Neural progenitor cell (in vitro differentiated cells): ENCODE measurements at regions not wholly inside any gene's neighbourhood (a gene's known extent, or its start where the extent isn't known, plus 50 kb on each side); places are given as distances from the start of the nearest gene placed in this dataset.

Source experiments
- DNase-seq: peaks from one replicate; pipeline ENCODE4 v3.0.0-alpha.2; 2016; ENCODE audit warnings: low spot score
- H2AFZ ChIP-seq: fragments of 200-600 bp; sonication (generic); replicated peaks from 2 replicates; pipeline ENCODE4 v1.6.1; 2016; ENCODE audit warnings: antibody characterized with exemption
- H3F3A ChIP-seq: fragments of 200-600 bp; sonication (generic); 2 replicates; pipeline ENCODE4 v1.6.1; 2016; ENCODE audit warnings: antibody characterized with exemption, low read depth
- H3K27ac ChIP-seq: fragments of 200-600 bp; sonication (generic); 2 replicates; pipeline ENCODE4 v1.5.1; 2016; ENCODE audit warnings: mild to moderate bottlenecking
- H3K27me3 ChIP-seq: fragments of 200-600 bp; sonication (generic); 2 replicates; pipeline ENCODE4 v1.6.1; 2016; ENCODE audit warnings: mild to moderate bottlenecking, moderate library complexity
- H3K36me3 ChIP-seq: fragments of 200-600 bp; sonication (generic); 2 replicates; pipeline ENCODE4 v1.5.1; 2016
- H3K4me1 ChIP-seq: fragments of 200-600 bp; sonication (generic); 2 replicates; pipeline ENCODE4 v1.6.1; 2016; ENCODE audit warnings: mixed run types
- H3K4me2 ChIP-seq: fragments of 200-600 bp; sonication (generic); 2 replicates; pipeline ENCODE4 v1.6.1; 2016
- H3K4me3 ChIP-seq: fragments of 200-600 bp; sonication (generic); 2 replicates; pipeline ENCODE4 v1.5.1; 2016
- H3K79me2 ChIP-seq: fragments of 200-600 bp; sonication (generic); 2 replicates; pipeline ENCODE4 v1.6.1; 2016; ENCODE audit warnings: low read depth
- H3K9ac ChIP-seq: fragments of 200-600 bp; sonication (generic); 2 replicates; pipeline ENCODE4 v1.6.1; 2016
- H3K9me3 ChIP-seq: fragments of 200-600 bp; sonication (generic); 2 replicates; pipeline ENCODE4 v1.5.1; 2016; ENCODE audit warnings: low read depth
- H4K20me1 ChIP-seq: fragments of 200-600 bp; sonication (generic); 2 replicates; pipeline ENCODE4 v1.6.1; 2016; ENCODE audit warnings: low read depth
- H3K27ac Mint-ChIP-seq: 3 replicates; pipeline ENCODE4 v1.8.0; 2021; ENCODE audit warnings: mixed read lengths
- H3K27me3 Mint-ChIP-seq: 2 replicates; pipeline ENCODE4 v1.8.0; 2022; ENCODE audit warnings: low read depth, mild to moderate bottlenecking, inconsistent platforms, moderate library complexity, mixed read lengths; ENCODE audit not compliant: insufficient read depth
- H3K36me3 Mint-ChIP-seq: 3 replicates; pipeline ENCODE4 v1.8.0; 2021; ENCODE audit warnings: mixed read lengths
- H3K4me1 Mint-ChIP-seq: 3 replicates; pipeline ENCODE4 v1.8.0; 2021; ENCODE audit warnings: mixed read lengths
- H3K4me3 Mint-ChIP-seq: 3 replicates; pipeline ENCODE4 v1.8.0; 2021; ENCODE audit warnings: mild to moderate bottlenecking, moderate library complexity, mixed read lengths
- H3K9me3 Mint-ChIP-seq: 3 replicates; pipeline ENCODE4 v1.8.0; 2020; ENCODE audit warnings: mixed read lengths
- CTCF ChIP-seq: fragments of 200-600 bp; sonication (generic); IDR thresholded peaks from 2 replicates; pipeline ENCODE4 v1.5.1; 2017; ENCODE audit warnings: antibody characterized with exemption, mild to moderate bottlenecking
- EZH2 ChIP-seq: fragments of 200-600 bp; sonication (generic); IDR thresholded peaks from 2 replicates; pipeline ENCODE4 v1.6.1; 2017; ENCODE audit warnings: antibody characterized with exemption, mild to moderate bottlenecking, moderate library complexity
- EZH2phosphoT487 ChIP-seq: fragments of 200-600 bp; sonication (generic); IDR thresholded peaks from 2 replicates; pipeline ENCODE4 v1.6.1; 2017; ENCODE audit warnings: antibody characterized with exemption

- Mint-ChIP-seq H3K4me3 (no peak overlapping the region), H3K36me3 (peaks cover 2% of the 10 kb centered on the region), H3K4me1 (peaks cover 14% of the 10 kb centered on the region), H3K27me3 (peaks cover 2% of the 10 kb centered on the region), H3K27ac (no peak overlapping the region), H3K9me3 (peaks cover 10% of the 10 kb centered on the region)
- H3K4me1 ChIP-seq = peaks cover 16% of the 10 kb centered on the region
- no peak for TF ChIP-seq EZH2
- TF ChIP-seq EZH2phosphoT487 = no peak
- TF ChIP-seq CTCF = no peak
- no peak overlapping the region for H3K4me2 ChIP-seq
- H4K20me1 ChIP-seq = no peaks in the 10 kb centered on the region
- H3K79me2 ChIP-seq = no peaks in the 10 kb centered on the region
- no peaks in the 10 kb centered on the region for H3K9me3 ChIP-seq
- no peak overlapping the region for H3K27ac ChIP-seq
- no peak overlapping the region for H3K4me3 ChIP-seq
- H3K27me3 ChIP-seq = no peaks in the 10 kb centered on the region
- peak overlapping the region; percentile 4 for H2AFZ ChIP-seq
- H3F3A ChIP-seq = peaks cover 6% of the 10 kb centered on the region
- H3K36me3 ChIP-seq = no peaks in the 10 kb centered on the region
- H3K9ac ChIP-seq = no peak overlapping the region
- no peak for DNase-seq
These were observed 377.7 kb downstream of the NUAK1 start for GRCh38 chr12:105761075-105761474.

- peak overlapping the region; percentile 10 for H3K4me2 ChIP-seq
- no peak for TF ChIP-seq EZH2phosphoT487
- no peak for TF ChIP-seq EZH2
- TF ChIP-seq CTCF = no peak
- no peak overlapping the region for H3K4me3 Mint-ChIP-seq
These were observed 374.4 kb downstream of the NUAK1 start for GRCh38 chr12:105764216-105764835.

GRCh38 chr12:105765053-105766014, 373.4 kb downstream of the NUAK1 start:
- Histone ChIP-seq H3K36me3 (no peaks in the 10 kb centered on the region), H2AFZ (no peak overlapping the region), H3K9ac (no peak overlapping the region), H3K4me1 (peaks cover 25% of the 10 kb centered on the region), H3K9me3 (no peaks in the 10 kb centered on the region), H3K4me3 (no peak overlapping the region), H4K20me1 (no peaks in the 10 kb centered on the region), H3F3A (peaks cover 6% of the 10 kb centered on the region), H3K27ac (no peak overlapping the region), H3K79me2 (no peaks in the 10 kb centered on the region), H3K4me2 (no peak overlapping the region), H3K27me3 (no peaks in the 10 kb centered on the region)
- Mint-ChIP-seq H3K36me3 (peaks cover 2% of the 10 kb centered on the region), H3K9me3 (peaks cover 15% of the 10 kb centered on the region), H3K27me3 (peaks cover 2% of the 10 kb centered on the region), H3K27ac (no peak overlapping the region), H3K4me3 (no peak overlapping the region), H3K4me1 (peaks cover 26% of the 10 kb centered on the region)
- no peak for DNase-seq
- TF ChIP-seq EZH2 (no peak), EZH2phosphoT487 (no peak), CTCF (no peak)

More at GRCh38 chr12:105764216-105764835, 374.4 kb downstream of the NUAK1 start:
- H3K9me3 Mint-ChIP-seq = peaks cover 10% of the 10 kb centered on the region
- no peaks in the 10 kb centered on the region for H3K9me3 ChIP-seq
- H2AFZ ChIP-seq = no peak overlapping the region
- peaks cover 17% of the 10 kb centered on the region for H3K4me1 Mint-ChIP-seq
- no peaks in the 10 kb centered on the region for H3K79me2 ChIP-seq
- H3K27ac Mint-ChIP-seq = no peak overlapping the region
- peaks cover 16% of the 10 kb centered on the region for H3K4me1 ChIP-seq
- no peaks in the 10 kb centered on the region for H3K36me3 ChIP-seq
- H4K20me1 ChIP-seq = no peaks in the 10 kb centered on the region
- H3F3A ChIP-seq = peaks cover 6% of the 10 kb centered on the region
- DNase-seq = no peak
- peaks cover 2% of the 10 kb centered on the region for H3K36me3 Mint-ChIP-seq
- no peak overlapping the region for H3K9ac ChIP-seq
- peaks cover 2% of the 10 kb centered on the region for H3K27me3 Mint-ChIP-seq
- no peak overlapping the region for H3K4me3 ChIP-seq
- H3K27ac ChIP-seq = peak overlapping the region; percentile 4
- no peaks in the 10 kb centered on the region for H3K27me3 ChIP-seq
